GM18508 (cell line): ENCODE measurements at regions not wholly inside any gene's neighbourhood (a gene's known extent, or its start where the extent isn't known, plus 50 kb on each side); places are given as distances from the start of the nearest gene placed in this dataset.
"Not testable (repeated sequence)": the region's sequence is repeated elsewhere in the genome, so short reads cannot be mapped to it uniquely, and the experiment has no call there.

Source experiments
- ATAC-seq: cut with Tn5 transposase; IDR thresholded peaks from one replicate; pipeline ENCODE4 v1.9.1; 2021; ENCODE audit warnings: moderate number of reproducible peaks; ENCODE audit not compliant: insufficient read depth, unreplicated experiment

GRCh38 chr6:125354649-125355048 is 52.9 kb upstream of the HDDC2 start:
- no peak for ATAC-seq

- no peak for ATAC-seq
These were observed 55.1 kb upstream of the HDDC2 start for GRCh38 chr6:125356884-125357283.

- no peak for ATAC-seq
These were observed 55.9 kb upstream of the HDDC2 start for GRCh38 chr6:125357515-125358256.

- ATAC-seq, result no peak
These were observed 57.1 kb upstream of the HDDC2 start for GRCh38 chr6:125358898-125359297.

- ATAC-seq, result no peak
These were observed 60.1 kb upstream of the HDDC2 start for GRCh38 chr6:125361868-125362267.

- no peak for ATAC-seq
These were observed 61.5 kb upstream of the HDDC2 start for GRCh38 chr6:125363039-125363823.

GRCh38 chr6:125363824-125364165 is 62.0 kb upstream of the HDDC2 start:
- ATAC-seq, result no peak

- no peak for ATAC-seq
These were observed 63.5 kb upstream of the HDDC2 start for GRCh38 chr6:125365230-125365629.

- no peak for ATAC-seq
These were observed 65.4 kb upstream of the HDDC2 start for GRCh38 chr6:125367036-125367782.

GRCh38 chr6:125370343-125370742 is 68.6 kb upstream of the HDDC2 start:
- no peak for ATAC-seq

GRCh38 chr6:125375013-125375412 is 73.2 kb upstream of the HDDC2 start:
- no peak for ATAC-seq

GRCh38 chr6:125375821-125376220 is 74.1 kb upstream of the HDDC2 start:
- ATAC-seq, result no peak

- ATAC-seq, result no peak
These were observed 75.9 kb upstream of the HDDC2 start for GRCh38 chr6:125377621-125378020.

GRCh38 chr6:125379174-125379573 is 77.4 kb upstream of the HDDC2 start:
- no peak for ATAC-seq

GRCh38 chr6:125380474-125380873 is 78.7 kb upstream of the HDDC2 start:
- no peak for ATAC-seq

- not testable (repeated sequence) for ATAC-seq
These were observed 84.6 kb upstream of the HDDC2 start for GRCh38 chr6:125386337-125386736.

GRCh38 chr6:125392682-125393081 is 90.9 kb upstream of the HDDC2 start:
- ATAC-seq, result no peak

GRCh38 chr6:125393449-125393858 is 91.7 kb upstream of the HDDC2 start:
- no peak for ATAC-seq

GRCh38 chr6:125406741-125407140 is 105.0 kb upstream of the HDDC2 start:
- ATAC-seq, result no peak

GRCh38 chr6:125414507-125414906 is 112.7 kb upstream of the HDDC2 start:
- no peak for ATAC-seq

GRCh38 chr6:125415913-125416312 is 114.1 kb upstream of the HDDC2 start:
- no peak for ATAC-seq
